ENCODE measurements at regions not wholly inside any gene's neighbourhood (a gene's known extent, or its start where the extent isn't known, plus 50 kb on each side); places are given as distances from the start of the nearest gene placed in this dataset.

DNA sequence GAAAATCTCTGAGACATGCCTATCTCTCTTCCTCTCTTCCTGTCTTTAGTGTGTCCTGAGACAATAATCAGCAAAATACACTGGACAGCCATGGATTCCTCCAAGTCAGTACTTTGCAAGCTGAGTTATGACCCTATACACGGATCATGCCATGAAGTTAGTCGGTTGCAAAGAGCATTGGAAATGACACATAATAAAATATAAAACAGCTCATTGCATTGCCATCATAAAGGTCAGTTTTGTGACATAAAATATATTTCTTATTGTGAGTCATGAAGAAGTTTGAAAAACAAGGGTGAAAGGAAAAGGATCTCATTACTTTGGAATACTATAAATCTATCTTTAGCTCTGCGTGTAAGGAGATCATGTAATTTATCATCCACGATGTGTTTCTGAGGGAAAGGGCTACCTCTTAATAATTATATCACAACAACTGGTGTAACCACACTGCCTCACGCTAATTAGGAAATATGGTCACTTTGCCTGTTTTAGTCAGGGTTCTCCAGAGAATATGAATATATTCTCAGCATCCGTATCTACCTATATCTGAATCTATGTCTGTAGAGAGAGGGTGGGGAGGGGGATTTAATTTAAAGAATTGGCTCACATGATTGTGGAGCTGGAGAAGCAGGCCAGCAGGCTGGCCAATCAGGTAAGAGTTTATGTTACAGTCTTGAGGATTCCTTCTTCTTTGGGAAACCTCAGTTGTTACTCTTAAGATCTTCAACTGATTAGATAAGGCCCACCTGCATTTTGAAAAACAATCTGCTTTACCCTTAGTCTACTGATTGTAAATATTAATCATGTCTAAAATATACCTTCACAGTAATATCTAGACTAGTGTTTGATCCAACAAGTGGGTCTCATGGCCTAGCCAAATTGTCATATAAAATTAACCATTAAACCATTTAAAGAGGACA, 198.8 kb downstream of the FAT3 start:
- DNase-seq (ENCODE audit: low read depth in 1 of 2, low spot score in 1 of 2), result no peak
- in situ Hi-C loops (cut with HindIII; ENCODE audit: low pct_unique_long_range_greater_than_20kb, low sequenced_read_pairs), result no loop called here

DNA sequence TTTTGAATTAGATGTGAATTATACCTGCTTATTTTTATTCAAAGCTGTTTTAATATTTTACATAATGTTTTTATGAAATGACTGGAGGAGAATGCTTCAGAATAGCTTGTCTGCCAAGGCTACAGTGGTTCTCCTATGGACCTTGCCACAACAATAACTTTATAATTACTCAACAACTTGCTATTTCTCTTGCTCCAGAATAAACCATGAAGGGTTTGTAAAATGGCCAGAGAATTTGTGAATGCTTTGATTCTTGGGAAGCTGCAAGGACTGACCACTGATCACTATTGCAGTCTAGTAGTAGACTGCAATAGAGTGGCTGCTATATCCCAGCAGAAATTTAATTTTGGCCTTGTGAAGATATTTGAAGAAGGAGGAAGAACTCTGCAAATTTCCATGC, 199.7 kb downstream of the FAT3 start:
- no peak for TF ChIP-seq JUND (IDR thresholded peaks at IDR 0.05; ENCODE audit: low read depth)
- DNase-seq (ENCODE audit: low read depth in 1 of 2, low spot score in 1 of 2), result no peak
- in situ Hi-C loops (cut with HindIII; ENCODE audit: low pct_unique_long_range_greater_than_20kb, low sequenced_read_pairs), result no loop called here

More for the DNA sequence above, 198.8 kb downstream of the FAT3 start:
- no peak for TF ChIP-seq JUND (IDR thresholded peaks at IDR 0.05; ENCODE audit: low read depth)

DNA sequence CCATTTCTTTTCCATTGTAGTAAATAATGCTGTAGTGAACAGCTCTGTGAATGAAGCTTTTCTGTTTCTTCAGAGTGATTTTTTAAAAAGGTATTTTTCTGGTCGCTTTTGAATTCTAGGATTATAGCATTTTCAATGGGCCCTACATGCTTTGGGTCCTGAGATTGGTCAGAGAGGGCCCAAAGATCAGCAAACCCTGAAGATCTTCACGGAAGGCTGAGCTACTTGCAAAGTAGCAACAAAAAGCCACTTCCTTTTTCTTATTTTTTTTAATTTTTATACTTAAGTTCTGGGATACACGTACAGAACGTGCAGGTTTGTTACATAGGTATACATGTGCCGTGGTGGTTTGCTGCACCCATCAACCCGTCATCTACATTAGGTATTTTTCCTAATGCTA, 200.5 kb downstream of the FAT3 start:
- in situ Hi-C loops (cut with HindIII; ENCODE audit: low pct_unique_long_range_greater_than_20kb, low sequenced_read_pairs), result no loop called here
- no peak for TF ChIP-seq JUND (IDR thresholded peaks at IDR 0.05; ENCODE audit: low read depth)
- DNase-seq (ENCODE audit: low read depth in 1 of 2, low spot score in 1 of 2), result no peak

DNA sequence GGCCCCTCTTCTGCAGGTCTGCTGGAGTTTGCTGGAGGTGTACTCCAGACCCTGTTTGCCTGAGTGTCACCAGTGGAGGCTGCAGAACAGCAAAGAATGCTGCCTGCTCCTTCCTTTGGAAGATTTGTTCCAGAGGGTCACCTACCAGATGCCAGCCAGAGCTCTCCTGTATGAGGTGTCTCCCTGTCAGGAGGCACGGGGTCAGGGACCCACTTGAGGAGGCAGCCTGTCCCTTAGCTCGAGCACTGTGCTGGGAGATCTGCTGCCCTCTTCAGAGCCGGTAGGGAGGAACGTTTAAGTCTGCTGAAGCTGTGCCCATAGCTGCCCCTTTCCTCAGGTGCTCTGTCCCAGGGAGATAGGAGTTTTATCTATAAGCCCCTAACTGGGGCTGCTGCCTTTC, 207.9 kb downstream of the FAT3 start:
- in situ Hi-C loops (cut with HindIII; ENCODE audit: low pct_unique_long_range_greater_than_20kb, low sequenced_read_pairs), result no loop called here
- no peak for DNase-seq (ENCODE audit: low read depth in 1 of 2, low spot score in 1 of 2)
- TF ChIP-seq JUND (IDR thresholded peaks at IDR 0.05; ENCODE audit: low read depth), result no peak

DNA sequence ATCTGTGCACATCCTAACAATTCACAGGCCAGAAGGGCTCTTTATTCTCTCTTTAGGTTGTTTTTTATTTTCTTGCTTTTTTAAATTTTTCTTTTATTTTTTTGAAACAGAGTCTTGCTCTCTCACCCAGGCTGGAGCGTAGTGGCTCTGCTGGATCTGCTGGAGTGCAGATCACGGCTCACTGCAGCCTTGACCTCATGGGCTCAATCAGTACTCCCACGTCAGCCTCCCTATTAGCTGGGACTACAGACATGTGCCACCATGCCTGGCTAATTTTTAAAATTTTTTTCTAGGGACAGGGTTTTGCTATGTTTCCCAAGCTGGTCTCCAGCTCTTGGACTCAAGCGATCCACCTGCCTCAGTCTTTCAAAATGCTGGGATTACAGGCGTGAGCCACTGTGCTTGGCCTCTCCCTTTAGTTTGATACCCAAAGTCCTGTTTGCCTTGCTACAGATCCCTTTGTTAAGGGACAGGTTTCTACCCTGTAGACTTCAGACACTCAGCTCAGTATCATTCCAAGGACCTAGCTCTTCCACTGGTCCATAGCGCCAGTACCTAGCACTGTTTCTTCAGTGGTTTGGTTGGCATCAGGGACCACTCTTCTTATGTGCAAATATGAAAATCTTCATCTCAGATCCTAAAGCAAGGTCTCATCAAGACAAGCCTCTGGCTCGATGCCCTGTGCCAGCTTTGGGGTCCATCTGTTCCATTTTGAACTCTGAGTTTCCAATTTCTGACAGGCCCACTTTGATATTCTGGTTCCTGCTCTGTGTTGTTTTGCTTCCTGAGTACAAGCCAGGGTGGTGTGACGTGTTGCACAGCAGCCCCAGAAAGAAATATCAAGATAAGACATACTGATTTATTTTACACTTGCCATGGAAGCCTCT, 211.7 kb downstream of the FAT3 start:
- no peak for TF ChIP-seq JUND (IDR thresholded peaks at IDR 0.05; ENCODE audit: low read depth)
- in situ Hi-C loops (cut with HindIII; ENCODE audit: low pct_unique_long_range_greater_than_20kb, low sequenced_read_pairs), result no loop called here
- no peak for DNase-seq (ENCODE audit: low read depth in 1 of 2, low spot score in 1 of 2)

DNA sequence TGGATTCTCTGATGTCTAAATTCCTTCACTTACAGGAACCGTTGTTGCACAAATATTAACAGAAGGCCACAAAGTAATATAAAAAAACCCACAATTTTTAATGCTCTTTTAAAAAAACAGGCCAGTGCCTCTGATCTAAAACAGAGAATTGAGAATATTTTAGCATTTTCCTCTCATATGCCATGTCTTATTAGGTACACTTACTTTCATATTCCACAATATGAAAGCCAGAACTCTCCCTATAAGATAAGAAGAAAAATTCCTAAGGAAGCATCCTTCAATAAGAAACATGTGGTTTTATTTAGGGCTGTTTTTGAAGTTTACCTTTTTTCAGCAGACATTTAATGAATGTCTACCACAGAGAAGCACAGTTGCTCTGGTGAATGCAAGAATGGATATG, 214.5 kb downstream of the FAT3 start:
- in situ Hi-C loops (cut with HindIII; ENCODE audit: low pct_unique_long_range_greater_than_20kb, low sequenced_read_pairs), result no loop called here
- DNase-seq (ENCODE audit: low read depth in 1 of 2, low spot score in 1 of 2), result no peak
- no peak for TF ChIP-seq JUND (IDR thresholded peaks at IDR 0.05; ENCODE audit: low read depth)

DNA sequence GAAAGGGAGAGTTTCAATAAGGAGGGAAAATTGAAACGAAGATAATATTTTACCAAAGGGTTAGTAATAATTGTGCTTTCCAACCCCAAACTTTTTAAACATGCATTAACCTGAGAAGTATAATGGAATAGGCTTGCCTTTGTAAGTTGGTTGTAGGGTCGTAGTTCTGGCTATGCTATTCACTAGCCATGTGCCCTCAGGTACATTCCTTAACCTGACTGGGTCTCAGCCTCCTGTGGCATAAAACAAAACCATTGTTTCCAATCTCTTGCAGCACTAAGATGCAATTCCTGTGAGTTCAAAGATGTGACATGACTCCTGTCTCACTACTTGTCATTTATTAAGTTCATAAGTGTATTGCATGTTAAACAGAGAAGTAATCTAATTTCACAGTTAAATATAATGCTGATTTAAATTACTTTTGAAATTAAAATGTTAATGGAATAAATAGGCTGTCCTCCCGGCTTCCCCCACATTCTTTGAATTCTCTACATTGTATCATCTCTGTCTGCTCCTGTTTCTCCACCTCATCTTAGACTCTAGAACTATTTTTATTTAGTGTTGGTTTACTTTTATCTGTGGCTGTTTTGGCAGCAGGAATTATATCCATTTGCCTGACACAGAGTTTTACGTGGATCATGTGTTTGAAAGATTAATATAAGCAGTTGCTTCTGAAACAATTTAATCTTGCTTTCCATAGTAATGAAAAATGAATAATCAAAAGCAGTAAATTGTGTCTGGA, 216.3 kb downstream of the FAT3 start:
- in situ Hi-C loops (cut with HindIII; ENCODE audit: low pct_unique_long_range_greater_than_20kb, low sequenced_read_pairs), result no loop called here
- no peak for DNase-seq (ENCODE audit: low read depth in 1 of 2, low spot score in 1 of 2)
- no peak for TF ChIP-seq JUND (IDR thresholded peaks at IDR 0.05; ENCODE audit: low read depth)

DNA sequence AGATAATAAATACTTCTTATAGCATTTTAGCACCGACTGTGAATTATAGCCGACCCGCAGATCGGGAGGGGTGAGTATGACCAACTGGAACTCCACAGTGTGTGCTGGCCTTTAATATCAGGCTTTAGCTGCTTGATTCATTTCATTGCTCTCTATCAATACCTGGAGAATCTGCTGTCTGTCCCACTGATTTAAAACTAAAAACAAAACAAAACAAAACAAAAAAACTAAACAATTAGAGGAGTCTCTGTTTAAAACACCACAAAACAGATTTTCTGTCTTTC, 216.8 kb downstream of the FAT3 start:
- no peak for DNase-seq (ENCODE audit: low read depth in 1 of 2, low spot score in 1 of 2)
- in situ Hi-C loops (cut with HindIII; ENCODE audit: low pct_unique_long_range_greater_than_20kb, low sequenced_read_pairs), result no loop called here
- TF ChIP-seq JUND (IDR thresholded peaks at IDR 0.05; ENCODE audit: low read depth), result no peak

DNA sequence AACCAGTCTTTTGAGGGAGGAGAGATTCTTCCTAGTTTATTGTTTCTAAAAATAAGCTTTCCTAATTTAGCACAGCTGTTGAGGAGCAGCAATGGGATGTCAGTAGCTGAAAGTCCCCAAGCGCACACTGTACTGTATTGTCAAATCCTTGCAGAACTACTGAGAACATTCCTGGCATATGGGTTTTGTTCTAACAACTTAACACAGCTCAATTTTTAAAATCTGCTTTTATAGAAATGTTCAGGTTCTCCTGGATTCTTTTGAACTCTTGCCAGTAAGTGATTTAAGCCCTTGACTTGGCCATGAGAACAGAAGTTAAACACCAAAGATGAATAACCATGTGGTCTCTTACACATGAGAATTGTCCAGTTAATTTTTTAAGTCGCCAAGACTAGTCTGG, 218.6 kb downstream of the FAT3 start:
- in situ Hi-C loops (cut with HindIII; ENCODE audit: low pct_unique_long_range_greater_than_20kb, low sequenced_read_pairs), result no loop called here
- no peak for DNase-seq (ENCODE audit: low read depth in 1 of 2, low spot score in 1 of 2)
- TF ChIP-seq JUND (IDR thresholded peaks at IDR 0.05; ENCODE audit: low read depth), result no peak

DNA sequence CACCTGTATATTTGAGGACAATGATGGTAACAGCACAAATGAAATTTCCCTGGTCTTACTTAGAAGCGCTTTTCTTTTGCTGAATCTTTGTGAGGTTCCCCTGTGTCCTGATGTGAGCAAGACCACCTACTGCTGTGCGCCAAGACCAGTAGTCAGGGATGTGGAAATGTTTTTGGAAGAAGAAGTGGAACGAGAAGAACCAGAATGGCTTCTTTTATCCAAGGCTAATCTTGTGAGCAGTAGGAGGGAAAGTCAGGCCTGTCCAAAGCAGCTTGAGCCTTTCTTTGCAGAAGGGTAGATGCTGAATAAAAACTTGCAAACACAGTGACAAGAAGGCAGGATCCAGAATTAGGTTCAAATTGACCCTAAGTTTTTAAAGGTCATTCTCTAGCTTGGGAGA, 223.0 kb downstream of the FAT3 start:
- peak in 1 of 2 experiments; percentile 69 for DNase-seq (ENCODE audit: low read depth in 1 of 2, low spot score in 1 of 2)
- TF ChIP-seq JUND (IDR thresholded peaks at IDR 0.05; ENCODE audit: low read depth), result no peak
- in situ Hi-C loops (cut with HindIII; ENCODE audit: low pct_unique_long_range_greater_than_20kb, low sequenced_read_pairs), result no loop called here

DNA sequence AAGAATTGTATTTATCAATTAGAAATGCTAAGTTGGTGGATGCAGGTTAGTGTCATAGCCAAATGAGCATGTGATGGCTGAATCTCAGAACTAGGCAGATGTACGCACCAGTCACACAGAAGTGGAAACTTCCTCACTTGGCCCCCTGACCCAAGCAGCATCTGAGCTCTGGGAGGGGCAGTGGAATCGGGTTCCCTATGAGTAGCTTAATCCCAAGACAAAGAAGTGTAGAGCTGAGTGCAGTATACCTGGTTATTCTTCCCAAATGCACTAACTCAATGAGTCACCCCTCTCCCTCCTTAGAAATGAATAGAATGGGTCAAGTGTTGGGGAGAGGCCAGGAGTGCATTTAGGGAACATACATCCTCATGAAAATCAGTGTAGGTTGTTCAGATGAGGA, 224.6 kb downstream of the FAT3 start:
- DNase-seq (ENCODE audit: low read depth in 1 of 2, low spot score in 1 of 2), result no peak
- in situ Hi-C loops (cut with HindIII; ENCODE audit: low pct_unique_long_range_greater_than_20kb, low sequenced_read_pairs), result no loop called here
- TF ChIP-seq JUND (IDR thresholded peaks at IDR 0.05; ENCODE audit: low read depth), result no peak

DNA sequence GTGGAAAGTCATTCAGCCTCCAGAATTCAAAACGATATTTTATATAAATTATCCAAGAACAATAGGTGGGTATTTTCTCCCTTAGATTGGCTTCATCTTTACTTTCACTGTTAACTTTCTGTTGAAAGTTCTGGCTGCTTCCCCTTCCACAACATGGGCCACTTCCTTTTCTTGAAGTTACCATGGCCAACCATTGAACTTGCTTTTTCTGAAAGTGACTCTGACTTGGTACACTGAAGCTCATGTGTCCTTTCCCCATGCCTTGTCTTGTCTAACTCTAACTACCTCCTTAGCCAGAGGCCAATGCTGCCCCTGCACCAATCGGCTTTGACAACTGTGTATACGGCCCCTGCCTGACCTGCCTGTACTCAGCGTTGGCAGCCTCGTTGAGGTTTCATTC, 225.2 kb downstream of the FAT3 start:
- in situ Hi-C loops (cut with HindIII; ENCODE audit: low pct_unique_long_range_greater_than_20kb, low sequenced_read_pairs), result no loop called here
- TF ChIP-seq JUND (IDR thresholded peaks at IDR 0.05; ENCODE audit: low read depth), result no peak
- DNase-seq (ENCODE audit: low read depth in 1 of 2, low spot score in 1 of 2), result no peak

DNA sequence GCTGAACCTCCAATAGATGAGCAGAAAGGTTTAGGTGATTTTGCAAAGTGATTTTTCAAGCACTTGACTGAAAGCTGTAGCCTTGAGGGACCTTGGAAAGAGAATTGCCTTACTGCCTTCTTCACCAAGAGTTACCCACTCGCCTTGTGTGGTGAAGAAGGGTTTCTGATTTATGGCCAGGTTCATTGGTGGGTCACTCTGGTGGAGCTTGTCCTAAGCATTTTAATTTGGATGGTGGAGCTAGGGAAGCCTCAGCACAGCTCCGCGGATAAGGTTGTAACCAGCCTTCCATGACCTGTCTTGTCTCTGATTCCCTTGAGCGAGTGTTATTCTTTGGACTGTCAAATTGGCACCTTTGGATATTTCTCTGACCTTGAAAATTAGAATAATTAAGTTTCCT, 226.4 kb downstream of the FAT3 start:
- TF ChIP-seq JUND (IDR thresholded peaks at IDR 0.05; ENCODE audit: low read depth), result no peak
- DNase-seq (ENCODE audit: low read depth in 1 of 2, low spot score in 1 of 2), result no peak
- in situ Hi-C loops (cut with HindIII; ENCODE audit: low pct_unique_long_range_greater_than_20kb, low sequenced_read_pairs), result no loop called here

Measured in T47D (cell line).